SKM-1 treated with dmso at 0.1 percent for 144 hours (cell line): ENCODE measurements at regions not wholly inside any gene's neighbourhood (a gene's known extent, or its start where the extent isn't known, plus 50 kb on each side); places are given as distances from the start of the nearest gene placed in this dataset.

ENCODE experiments used
- DNase-seq: peaks from one replicate; lab custom pipeline; 2025; ENCODE audit not compliant: unreplicated experiment; lab: John Stamatoyannopoulos, UW

- no peak for DNase-seq
These were observed 134.4 kb upstream of the LMO4 start for GRCh38 chr1:87194271-87194774.

- no peak for DNase-seq
These were observed 133.8 kb upstream of the LMO4 start for GRCh38 chr1:87194856-87195255.

- no peak for DNase-seq
These were observed 132.4 kb upstream of the LMO4 start for GRCh38 chr1:87196110-87196827.

- no peak for DNase-seq
These were observed 131.5 kb upstream of the LMO4 start for GRCh38 chr1:87197156-87197555.

GRCh38 chr1:87197641-87198040, 131.0 kb upstream of the LMO4 start:
- no peak for DNase-seq

GRCh38 chr1:87200875-87201638, 127.6 kb upstream of the LMO4 start:
- DNase-seq: no peak

GRCh38 chr1:87201768-87202167, 126.9 kb upstream of the LMO4 start:
- DNase-seq: no peak

GRCh38 chr1:87202451-87202850, 126.2 kb upstream of the LMO4 start:
- no peak for DNase-seq

GRCh38 chr1:87202922-87203655, 125.6 kb upstream of the LMO4 start:
- DNase-seq: no peak

GRCh38 chr1:87203904-87204303, 124.8 kb upstream of the LMO4 start:
- DNase-seq: no peak

- no peak for DNase-seq
These were observed 124.2 kb upstream of the LMO4 start for GRCh38 chr1:87204441-87204840.

- no peak for DNase-seq
These were observed 123.8 kb upstream of the LMO4 start for GRCh38 chr1:87204921-87205320.

GRCh38 chr1:87206044-87206831, 122.4 kb upstream of the LMO4 start:
- no peak for DNase-seq

- no peak for DNase-seq
These were observed 120.6 kb upstream of the LMO4 start for GRCh38 chr1:87208080-87208479.

GRCh38 chr1:87208931-87209330, 119.7 kb upstream of the LMO4 start:
- DNase-seq: no peak

- no peak for DNase-seq
These were observed 118.5 kb upstream of the LMO4 start for GRCh38 chr1:87210151-87210550.

GRCh38 chr1:87212431-87213134, 116.1 kb upstream of the LMO4 start:
- DNase-seq: no peak

GRCh38 chr1:87213135-87213515, 115.6 kb upstream of the LMO4 start:
- no peak for DNase-seq

- DNase-seq: no peak
These were observed 113.1 kb upstream of the LMO4 start for GRCh38 chr1:87215592-87215991.

- no peak for DNase-seq
These were observed 110.1 kb upstream of the LMO4 start for GRCh38 chr1:87218618-87219017.
